Ectodermal cell (in vitro differentiated cells): ENCODE measurements at regions not wholly inside any gene's neighbourhood (a gene's known extent, or its start where the extent isn't known, plus 50 kb on each side); places are given as distances from the start of the nearest gene placed in this dataset.

Experiments
- H3K27ac ChIP-seq: 2 replicates; pipeline ENCODE4 v1.7.0; 2013; ENCODE audit warnings: mild to moderate bottlenecking, low read depth, low read length; ENCODE audit not compliant: insufficient read depth, poor library complexity, severe bottlenecking
- H3K27me3 ChIP-seq: 2 replicates; pipeline ENCODE4 v1.7.0; 2013; ENCODE audit warnings: mild to moderate bottlenecking, low read length; ENCODE audit not compliant: insufficient read depth, control insufficient read depth, poor library complexity, severe bottlenecking
- H3K36me3 ChIP-seq: one replicate; pipeline ENCODE4 v1.7.0; 2013; ENCODE audit warnings: low read length; ENCODE audit not compliant: control insufficient read depth, insufficient read depth
- H3K4me1 ChIP-seq: one replicate; pipeline ENCODE4 v1.7.0; 2013; ENCODE audit warnings: low read length; ENCODE audit not compliant: control insufficient read depth, insufficient read depth
- H3K4me3 ChIP-seq: 2 replicates; pipeline ENCODE4 v1.7.0; 2013; ENCODE audit warnings: low read depth, low read length, control low read depth; ENCODE audit not compliant: insufficient read depth
- H3K9me3 ChIP-seq: 2 replicates; pipeline ENCODE4 v1.7.0; 2013; ENCODE audit warnings: mild to moderate bottlenecking, low read length, moderate library complexity; ENCODE audit not compliant: control insufficient read depth
- WGBS, 2 experiments: methylation state at CpG; one replicate each; pipeline ENCODE4 v1.1.7; 2013; ENCODE audit warnings: missing lambda C conversion rate in 2 of 2; 5-methylcytosine and 5-hydroxymethylcytosine counted together

GRCh38 chr4:30395902-30396301 lies 324.3 kb upstream of the PCDH7 start:
- H3K27ac ChIP-seq: no peak overlapping the region
- no peaks in the 10 kb centered on the region for H3K9me3 ChIP-seq
- H3K36me3 ChIP-seq: no peaks in the 10 kb centered on the region
- no peak overlapping the region for H3K4me3 ChIP-seq
- no peaks in the 10 kb centered on the region for H3K27me3 ChIP-seq
- WGBS, 2 experiments: 90 to 91% methylated on average over 2 of the region's 2 CpGs
- H3K4me1 ChIP-seq: no peaks in the 10 kb centered on the region

GRCh38 chr4:30396772-30397475 lies 323.2 kb upstream of the PCDH7 start:
- no peaks in the 10 kb centered on the region for H3K4me1 ChIP-seq
- no peaks in the 10 kb centered on the region for H3K9me3 ChIP-seq
- no peak overlapping the region for H3K4me3 ChIP-seq
- H3K27ac ChIP-seq: no peak overlapping the region
- H3K27me3 ChIP-seq: no peaks in the 10 kb centered on the region
- no peaks in the 10 kb centered on the region for H3K36me3 ChIP-seq
- 44 to 100% methylated on average over 1 to 2 of the region's 2 CpGs for WGBS, 2 experiments

GRCh38 chr4:30399476-30399875 lies 320.7 kb upstream of the PCDH7 start:
- 90 to 100% methylated on average over 1 of the region's 1 CpG for WGBS, 2 experiments
- Histone ChIP-seq H3K9me3 (no peaks in the 10 kb centered on the region), H3K27me3 (no peaks in the 10 kb centered on the region), H3K36me3 (no peaks in the 10 kb centered on the region), H3K4me1 (no peaks in the 10 kb centered on the region), H3K27ac (no peak overlapping the region), H3K4me3 (no peak overlapping the region)

GRCh38 chr4:30402276-30402675 lies 317.9 kb upstream of the PCDH7 start:
- Histone ChIP-seq H3K4me1 (no peaks in the 10 kb centered on the region), H3K4me3 (no peak overlapping the region), H3K27me3 (no peaks in the 10 kb centered on the region), H3K27ac (no peak overlapping the region), H3K36me3 (no peaks in the 10 kb centered on the region), H3K9me3 (no peaks in the 10 kb centered on the region)
- WGBS, 2 experiments: 97 to 100% methylated on average over 1 to 2 of the region's 2 CpGs

- no peaks in the 10 kb centered on the region for H3K9me3 ChIP-seq
- H3K27me3 ChIP-seq: no peaks in the 10 kb centered on the region
- H3K4me3 ChIP-seq: no peak overlapping the region
- no peaks in the 10 kb centered on the region for H3K4me1 ChIP-seq
- no peaks in the 10 kb centered on the region for H3K36me3 ChIP-seq
- H3K27ac ChIP-seq: no peak overlapping the region
Observed at GRCh38 chr4:30413915-30414314, 306.3 kb upstream of the PCDH7 start.

GRCh38 chr4:30416547-30416946 lies 303.6 kb upstream of the PCDH7 start:
- 85 to 90% methylated on average over 3 of the region's 3 CpGs for WGBS, 2 experiments
- no peaks in the 10 kb centered on the region for H3K9me3 ChIP-seq

GRCh38 chr4:30427932-30428331 lies 292.2 kb upstream of the PCDH7 start:
- Histone ChIP-seq H3K4me3 (no peak overlapping the region), H3K4me1 (no peaks in the 10 kb centered on the region), H3K27ac (no peak overlapping the region), H3K36me3 (no peaks in the 10 kb centered on the region), H3K9me3 (no peaks in the 10 kb centered on the region), H3K27me3 (no peaks in the 10 kb centered on the region)
- WGBS, 2 experiments: 92 to 100% methylated on average over 2 of the region's 2 CpGs

More at GRCh38 chr4:30416547-30416946, 303.6 kb upstream of the PCDH7 start:
- no peak overlapping the region for H3K27ac ChIP-seq
- H3K4me1 ChIP-seq: no peaks in the 10 kb centered on the region
- H3K36me3 ChIP-seq: no peaks in the 10 kb centered on the region
- H3K27me3 ChIP-seq: no peaks in the 10 kb centered on the region
- H3K4me3 ChIP-seq: no peak overlapping the region

GRCh38 chr4:30429813-30430761 lies 290.1 kb upstream of the PCDH7 start:
- no peak overlapping the region for H3K4me3 ChIP-seq
- H3K27ac ChIP-seq: no peak overlapping the region
- no peaks in the 10 kb centered on the region for H3K9me3 ChIP-seq
- H3K36me3 ChIP-seq: no peaks in the 10 kb centered on the region
- WGBS, 2 experiments: 87 to 93% methylated on average over 3 to 6 of the region's 6 CpGs
- H3K27me3 ChIP-seq: no peaks in the 10 kb centered on the region
- no peaks in the 10 kb centered on the region for H3K4me1 ChIP-seq

GRCh38 chr4:30434656-30435055 lies 285.5 kb upstream of the PCDH7 start:
- H3K4me3 ChIP-seq: no peak overlapping the region
- no peaks in the 10 kb centered on the region for H3K4me1 ChIP-seq
- no peaks in the 10 kb centered on the region for H3K27me3 ChIP-seq
- 47 to 48% methylated on average over 2 of the region's 2 CpGs for WGBS, 2 experiments
- no peak overlapping the region for H3K27ac ChIP-seq
- no peaks in the 10 kb centered on the region for H3K9me3 ChIP-seq
- no peaks in the 10 kb centered on the region for H3K36me3 ChIP-seq

- no peaks in the 10 kb centered on the region for H3K36me3 ChIP-seq
- WGBS, 2 experiments: 87% methylated on average over 1 of the region's 1 CpG; no CpG with 5 or more reads in 1 of the 2 experiments
- H3K4me1 ChIP-seq: no peaks in the 10 kb centered on the region
- H3K4me3 ChIP-seq: no peak overlapping the region
- H3K27ac ChIP-seq: no peak overlapping the region
- H3K9me3 ChIP-seq: no peaks in the 10 kb centered on the region
- no peaks in the 10 kb centered on the region for H3K27me3 ChIP-seq
Observed at GRCh38 chr4:30436394-30436793, 283.8 kb upstream of the PCDH7 start.
